Skin epidermis (tissue), 12 donors: ENCODE measurements at regions not wholly inside any gene's neighbourhood (a gene's known extent, or its start where the extent isn't known, plus 50 kb on each side); places are given as distances from the start of the nearest gene placed in this dataset.
A peak's percentile ranks its signal among the peaks of the same experiment; 100 is the strongest.

Experiments used
- H3K27ac ChIP-seq, 21 experiments: fragments of 200-600 bp; sonication (generic) in 11 of 21; one replicate each; pipeline ENCODE4 v1.5.0; 2020; ENCODE audit warnings: mild to moderate bottlenecking in 3 of 21, inconsistent platforms in 2 of 21, moderate library complexity in 2 of 21
- H3K4me3 ChIP-seq, 7 experiments: fragments of 200-600 bp; sonication (generic) in 2 of 7; one replicate each; pipeline ENCODE4 v1.5.0; 2020; ENCODE audit warnings: inconsistent platforms in 2 of 7, mild to moderate bottlenecking in 2 of 7, moderate library complexity in 1 of 7

GRCh38 chr3:10582733-10583132 is 77.3 kb upstream of the ATP2B2 start:
- H3K27ac ChIP-seq, result no peak overlapping the region

GRCh38 chr3:10583798-10584708 is 78.7 kb upstream of the ATP2B2 start:
- Histone ChIP-seq H3K4me3 (no peak overlapping the region), H3K27ac (no peak overlapping the region)

More at GRCh38 chr3:10582733-10583132, 77.3 kb upstream of the ATP2B2 start:
- H3K4me3 ChIP-seq, result no peak overlapping the region

DNA sequence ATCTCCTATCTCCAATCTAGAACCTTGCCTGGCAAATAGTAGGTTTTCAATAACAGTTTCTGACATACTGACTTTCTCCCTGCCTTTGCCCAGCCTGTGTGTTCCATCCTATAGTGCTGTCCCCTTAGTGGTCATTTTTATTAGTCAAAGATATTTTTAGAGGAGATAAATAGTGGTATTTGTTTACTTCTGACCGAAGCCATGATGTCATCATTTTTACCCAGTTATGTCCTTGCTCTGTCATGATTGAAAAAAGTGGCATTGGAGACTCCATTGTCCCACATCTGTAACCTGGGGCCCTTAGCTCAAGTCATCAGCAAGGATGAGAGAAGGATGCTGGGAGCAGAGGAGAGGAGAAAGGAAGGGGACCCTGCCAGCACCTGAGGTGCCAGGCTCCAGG is 80.6 kb upstream of the ATP2B2 start:
- H3K4me3 ChIP-seq, result no peak overlapping the region
- no peak overlapping the region for H3K27ac ChIP-seq

- H3K27ac ChIP-seq, result no peak overlapping the region
Measured at GRCh38 chr3:10594915-10595314, 89.5 kb upstream of the ATP2B2 start.

DNA sequence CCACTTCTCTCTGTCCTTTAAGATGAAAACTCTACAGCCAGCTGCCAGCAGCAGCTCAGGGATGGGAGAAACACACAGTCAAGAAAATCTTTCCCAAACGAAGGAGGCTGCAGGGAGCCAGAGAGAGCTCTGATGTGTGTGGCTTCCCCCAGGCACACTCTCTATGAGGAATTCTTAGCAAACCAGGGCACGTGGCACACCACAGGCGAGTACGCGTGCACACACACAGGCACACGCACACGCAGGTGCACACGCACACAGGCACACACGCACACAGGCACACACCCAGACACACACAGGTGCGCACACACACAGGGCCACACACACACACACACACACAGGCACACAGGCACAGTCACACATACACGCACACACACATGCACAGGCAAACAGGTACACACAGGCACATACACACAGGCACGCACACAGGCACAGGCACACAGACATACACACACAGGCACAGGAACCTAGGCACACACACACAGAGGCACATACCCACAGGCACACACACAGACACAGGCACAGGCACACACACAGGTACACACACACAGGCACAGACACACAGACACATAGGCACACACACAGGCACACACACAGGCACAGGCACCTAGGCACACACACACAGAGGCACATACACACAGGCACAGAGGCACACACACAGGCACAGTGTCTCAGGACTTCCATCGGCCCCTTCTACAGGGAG is 91.5 kb upstream of the ATP2B2 start:
- Histone ChIP-seq H3K27ac (no peak overlapping the region), H3K4me3 (no peak overlapping the region)

More at GRCh38 chr3:10594915-10595314, 89.5 kb upstream of the ATP2B2 start:
- no peak overlapping the region for H3K4me3 ChIP-seq

- Histone ChIP-seq H3K4me3 (no peak overlapping the region), H3K27ac (no peak overlapping the region)
Measured at GRCh38 chr3:10597733-10598132, 92.3 kb upstream of the ATP2B2 start.

GRCh38 chr3:10599017-10599416 is 93.6 kb upstream of the ATP2B2 start:
- no peak overlapping the region for H3K27ac ChIP-seq

GRCh38 chr3:10599444-10599843 is 94.1 kb upstream of the ATP2B2 start:
- H3K27ac ChIP-seq, result no peak overlapping the region
- H3K4me3 ChIP-seq, result no peak overlapping the region

More at GRCh38 chr3:10599017-10599416, 93.6 kb upstream of the ATP2B2 start:
- no peak overlapping the region for H3K4me3 ChIP-seq

- Histone ChIP-seq H3K4me3 (no peak overlapping the region), H3K27ac (no peak overlapping the region)
Measured at GRCh38 chr3:10600296-10600714, 94.9 kb upstream of the ATP2B2 start.

- Histone ChIP-seq H3K27ac (no peak overlapping the region), H3K4me3 (no peak overlapping the region)
Measured at GRCh38 chr3:10600726-10601125, 95.3 kb upstream of the ATP2B2 start.

DNA sequence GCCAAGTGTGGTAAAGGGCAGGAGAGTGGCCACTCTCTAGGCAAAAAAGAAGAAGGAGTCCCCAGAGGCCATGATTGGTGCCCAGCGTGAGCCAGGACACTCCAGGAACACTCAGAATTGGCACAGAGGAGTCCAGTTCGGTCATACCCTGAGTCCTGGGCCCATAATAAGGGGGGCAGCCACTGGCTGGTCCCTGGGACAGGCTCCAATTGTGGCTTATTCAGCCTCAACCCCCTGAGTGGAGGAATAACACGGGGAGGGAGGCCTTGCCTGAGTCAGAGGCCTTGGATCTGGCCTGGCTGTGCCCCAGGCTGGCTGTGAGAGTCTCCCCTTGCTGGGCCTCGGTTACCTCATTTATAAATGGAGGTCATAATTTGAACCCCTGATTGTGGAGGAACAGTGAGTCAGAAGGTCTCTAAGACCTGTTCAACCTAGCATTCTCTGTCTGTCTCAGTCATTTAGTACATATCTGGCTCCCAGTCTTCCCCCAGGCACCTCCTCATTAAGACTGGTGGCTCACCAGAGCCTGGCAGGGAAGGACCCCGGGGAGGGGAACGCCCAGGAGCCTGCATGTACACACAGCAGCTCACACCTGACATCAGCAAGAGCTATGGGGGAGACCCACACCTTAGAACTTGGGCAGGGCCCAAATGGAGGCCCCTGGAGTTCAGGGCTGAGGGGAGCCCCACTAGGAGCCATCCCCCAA is 95.9 kb upstream of the ATP2B2 start:
- Histone ChIP-seq H3K4me3 (no peak overlapping the region), H3K27ac (no peak overlapping the region)

GRCh38 chr3:10601857-10602230 is 96.5 kb upstream of the ATP2B2 start:
- no peak overlapping the region for H3K27ac ChIP-seq

GRCh38 chr3:10602271-10602670 is 96.9 kb upstream of the ATP2B2 start:
- Histone ChIP-seq H3K27ac (peak overlapping the region in 2 of 21 experiments; percentile 21 to 48), H3K4me3 (no peak overlapping the region)

More at GRCh38 chr3:10601857-10602230, 96.5 kb upstream of the ATP2B2 start:
- no peak overlapping the region for H3K4me3 ChIP-seq

- no peak overlapping the region for H3K4me3 ChIP-seq
- peak overlapping the region in 4 of 21 experiments; percentile 14 to 48 (median 34) for H3K27ac ChIP-seq
Measured at GRCh38 chr3:10602769-10603768, 97.7 kb upstream of the ATP2B2 start.

GRCh38 chr3:10609134-10609533 is 103.7 kb upstream of the ATP2B2 start:
- Histone ChIP-seq H3K4me3 (no peak overlapping the region), H3K27ac (no peak overlapping the region)

DNA sequence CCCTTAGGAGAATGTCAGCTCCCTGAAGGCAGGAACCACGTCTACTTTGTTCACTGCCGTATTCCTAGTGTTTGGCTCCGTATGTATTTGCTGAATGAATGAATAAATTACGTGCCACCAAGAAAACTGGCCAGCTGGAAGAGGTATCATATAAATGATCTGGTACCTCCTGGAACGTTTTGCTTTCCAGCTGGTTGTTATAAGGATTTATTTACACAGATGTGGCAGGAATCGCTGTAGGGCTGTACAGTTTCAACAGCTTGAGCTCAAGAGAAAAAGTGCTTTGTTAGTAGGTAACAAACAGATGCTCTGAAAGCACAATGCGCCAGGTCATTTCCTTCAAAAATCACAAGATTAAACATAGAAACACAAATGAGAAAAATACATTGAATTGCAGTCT is 108.8 kb upstream of the ATP2B2 start:
- Histone ChIP-seq H3K4me3 (no peak overlapping the region), H3K27ac (no peak overlapping the region)

- Histone ChIP-seq H3K4me3 (no peak overlapping the region), H3K27ac (no peak overlapping the region)
Measured at GRCh38 chr3:10615715-10616114, 110.3 kb upstream of the ATP2B2 start.

- Histone ChIP-seq H3K4me3 (no peak overlapping the region), H3K27ac (no peak overlapping the region)
Measured at GRCh38 chr3:10616321-10616720, 110.9 kb upstream of the ATP2B2 start.
